ENCODE measurements at regions not wholly inside any gene's neighbourhood (a gene's known extent, or its start where the extent isn't known, plus 50 kb on each side); places are given as distances from the start of the nearest gene placed in this dataset.

DNA sequence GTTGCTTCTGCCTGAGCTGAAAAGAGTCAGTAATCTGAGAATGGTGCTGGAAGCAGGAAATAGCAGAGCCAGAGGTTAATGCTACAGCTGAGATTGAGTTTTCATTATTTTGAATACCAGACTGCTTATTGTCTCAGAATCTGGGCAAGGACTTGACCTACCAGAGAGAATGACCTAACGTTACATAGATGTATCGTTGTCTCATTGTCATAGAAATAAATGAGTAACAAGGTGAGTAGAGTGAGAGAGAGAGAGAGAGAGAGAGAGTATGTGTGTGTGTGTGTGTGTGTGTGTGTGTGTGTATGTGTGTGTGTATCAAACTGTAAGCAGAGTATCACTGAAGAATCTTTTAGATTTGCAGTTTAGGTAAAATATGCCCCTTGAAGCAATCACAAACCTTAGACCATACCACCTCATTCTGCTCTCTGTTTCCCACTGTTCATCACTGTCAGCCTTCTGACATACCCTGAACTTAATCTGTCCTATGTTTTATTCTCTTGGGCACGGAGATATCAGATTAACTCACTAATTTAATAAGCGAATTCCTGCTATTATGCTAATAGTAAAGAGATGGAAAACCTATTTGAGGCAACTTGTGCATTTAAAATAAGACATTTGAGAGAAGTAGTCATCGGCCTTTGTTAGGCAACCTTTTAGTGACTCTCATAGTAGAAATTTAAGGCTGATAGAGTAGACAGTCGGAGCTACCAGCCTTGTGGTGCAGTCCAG, 87.8 kb downstream of the CYB561 start:
- Histone ChIP-seq H4K20me1 (ENCODE audit: insufficient read depth) (no peaks in the 10 kb centered on the region), H2AFZ (ENCODE audit: low read depth, low read length) (no peak overlapping the region), H3F3A (ENCODE audit: insufficient read depth, low read length, poor library complexity, severe bottlenecking) (no peaks in the 10 kb centered on the region), H3K9me3 (ENCODE audit: low read length) (no peaks in the 10 kb centered on the region), H3K4me3 (ENCODE audit: low read length) (no peak overlapping the region), H3K27me3 (ENCODE audit: insufficient read depth, low read depth, low read length) (no peaks in the 10 kb centered on the region), H3K27ac (ENCODE audit: low read length) (no peak overlapping the region), H3K9ac (ENCODE audit: low read length) (no peak overlapping the region), H3K4me2 (ENCODE audit: low read length) (no peak overlapping the region), H3K79me2 (replicated peaks; ENCODE audit: insufficient read depth, low read length) (no peaks in the 10 kb centered on the region), H3K9me2 (ENCODE audit: insufficient read depth, low read length) (no peaks in the 10 kb centered on the region), H3K36me3 (ENCODE audit: insufficient read depth, low read length) (peaks cover 21% of the 10 kb centered on the region)
- TF ChIP-seq, protein P1, sequence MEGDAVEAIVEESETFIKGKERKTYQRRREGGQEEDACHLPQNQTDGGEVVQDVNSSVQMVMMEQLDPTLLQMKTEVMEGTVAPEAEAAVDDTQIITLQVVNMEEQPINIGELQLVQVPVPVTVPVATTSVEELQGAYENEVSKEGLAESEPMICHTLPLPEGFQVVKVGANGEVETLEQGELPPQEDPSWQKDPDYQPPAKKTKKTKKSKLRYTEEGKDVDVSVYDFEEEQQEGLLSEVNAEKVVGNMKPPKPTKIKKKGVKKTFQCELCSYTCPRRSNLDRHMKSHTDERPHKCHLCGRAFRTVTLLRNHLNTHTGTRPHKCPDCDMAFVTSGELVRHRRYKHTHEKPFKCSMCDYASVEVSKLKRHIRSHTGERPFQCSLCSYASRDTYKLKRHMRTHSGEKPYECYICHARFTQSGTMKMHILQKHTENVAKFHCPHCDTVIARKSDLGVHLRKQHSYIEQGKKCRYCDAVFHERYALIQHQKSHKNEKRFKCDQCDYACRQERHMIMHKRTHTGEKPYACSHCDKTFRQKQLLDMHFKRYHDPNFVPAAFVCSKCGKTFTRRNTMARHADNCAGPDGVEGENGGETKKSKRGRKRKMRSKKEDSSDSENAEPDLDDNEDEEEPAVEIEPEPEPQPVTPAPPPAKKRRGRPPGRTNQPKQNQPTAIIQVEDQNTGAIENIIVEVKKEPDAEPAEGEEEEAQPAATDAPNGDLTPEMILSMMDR (IDR thresholded peaks at IDR 0.05; ENCODE audit: poor library complexity, severe bottlenecking): no peak
- TF ChIP-seq, protein P2, sequence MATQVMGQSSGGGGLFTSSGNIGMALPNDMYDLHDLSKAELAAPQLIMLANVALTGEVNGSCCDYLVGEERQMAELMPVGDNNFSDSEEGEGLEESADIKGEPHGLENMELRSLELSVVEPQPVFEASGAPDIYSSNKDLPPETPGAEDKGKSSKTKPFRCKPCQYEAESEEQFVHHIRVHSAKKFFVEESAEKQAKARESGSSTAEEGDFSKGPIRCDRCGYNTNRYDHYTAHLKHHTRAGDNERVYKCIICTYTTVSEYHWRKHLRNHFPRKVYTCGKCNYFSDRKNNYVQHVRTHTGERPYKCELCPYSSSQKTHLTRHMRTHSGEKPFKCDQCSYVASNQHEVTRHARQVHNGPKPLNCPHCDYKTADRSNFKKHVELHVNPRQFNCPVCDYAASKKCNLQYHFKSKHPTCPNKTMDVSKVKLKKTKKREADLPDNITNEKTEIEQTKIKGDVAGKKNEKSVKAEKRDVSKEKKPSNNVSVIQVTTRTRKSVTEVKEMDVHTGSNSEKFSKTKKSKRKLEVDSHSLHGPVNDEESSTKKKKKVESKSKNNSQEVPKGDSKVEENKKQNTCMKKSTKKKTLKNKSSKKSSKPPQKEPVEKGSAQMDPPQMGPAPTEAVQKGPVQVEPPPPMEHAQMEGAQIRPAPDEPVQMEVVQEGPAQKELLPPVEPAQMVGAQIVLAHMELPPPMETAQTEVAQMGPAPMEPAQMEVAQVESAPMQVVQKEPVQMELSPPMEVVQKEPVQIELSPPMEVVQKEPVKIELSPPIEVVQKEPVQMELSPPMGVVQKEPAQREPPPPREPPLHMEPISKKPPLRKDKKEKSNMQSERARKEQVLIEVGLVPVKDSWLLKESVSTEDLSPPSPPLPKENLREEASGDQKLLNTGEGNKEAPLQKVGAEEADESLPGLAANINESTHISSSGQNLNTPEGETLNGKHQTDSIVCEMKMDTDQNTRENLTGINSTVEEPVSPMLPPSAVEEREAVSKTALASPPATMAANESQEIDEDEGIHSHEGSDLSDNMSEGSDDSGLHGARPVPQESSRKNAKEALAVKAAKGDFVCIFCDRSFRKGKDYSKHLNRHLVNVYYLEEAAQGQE (IDR thresholded peaks at IDR 0.05; ENCODE audit: borderline replicate concordance): no peak

DNA sequence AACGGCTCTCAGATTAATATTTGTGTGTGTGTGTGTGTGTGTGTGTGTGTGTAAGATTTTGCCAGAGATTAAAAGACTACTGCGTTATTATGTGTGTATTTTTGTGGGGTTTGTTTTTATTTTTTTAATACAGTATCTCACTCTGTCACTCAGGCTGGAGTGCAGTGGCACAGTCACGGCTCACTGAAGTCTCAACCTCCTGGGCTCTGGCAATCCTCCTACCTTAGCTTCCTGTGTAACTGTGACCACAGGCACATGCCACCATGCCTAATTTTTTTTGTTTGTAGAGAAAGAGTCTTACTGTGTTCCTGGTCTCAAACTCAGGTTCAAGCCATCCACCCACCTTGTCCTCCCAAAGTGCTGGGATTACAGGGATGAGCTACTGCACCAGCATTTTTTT, 87.2 kb downstream of the CYB561 start:
- H3K36me3 ChIP-seq (ENCODE audit: insufficient read depth, low read length): peaks cover 21% of the 10 kb centered on the region
- H3K27me3 ChIP-seq (ENCODE audit: insufficient read depth, low read depth, low read length): no peaks in the 10 kb centered on the region
- H4K20me1 ChIP-seq (ENCODE audit: insufficient read depth): no peaks in the 10 kb centered on the region
- H3K9ac ChIP-seq (ENCODE audit: low read length): no peak overlapping the region
- H3K4me2 ChIP-seq (ENCODE audit: low read length): no peak overlapping the region
- H3K9me3 ChIP-seq (ENCODE audit: low read length): no peaks in the 10 kb centered on the region
- H3K27ac ChIP-seq (ENCODE audit: low read length): no peak overlapping the region
- no peak overlapping the region for H2AFZ ChIP-seq (ENCODE audit: low read depth, low read length)
- no peaks in the 10 kb centered on the region for H3F3A ChIP-seq (ENCODE audit: insufficient read depth, low read length, poor library complexity, severe bottlenecking)
- no peak overlapping the region for H3K4me3 ChIP-seq (ENCODE audit: low read length)
- H3K9me2 ChIP-seq (ENCODE audit: insufficient read depth, low read length): no peaks in the 10 kb centered on the region
- TF ChIP-seq RAD21 (conservative IDR thresholded peaks at IDR 0.05) (no peak), TAF1 (IDR thresholded peaks at IDR 0.05; ENCODE audit: low read depth) (no peak), EP300 (conservative IDR thresholded peaks at IDR 0.05; ENCODE audit: poor library complexity, severe bottlenecking) (no peak), EZH2 (IDR thresholded peaks at IDR 0.05; ENCODE audit: borderline replicate concordance, insufficient read depth, low read length, poor library complexity, severe bottlenecking) (no peak), SMC3 (conservative IDR thresholded peaks at IDR 0.05; ENCODE audit: poor library complexity) (no peak), POLR2AphosphoS5 (IDR thresholded peaks at IDR 0.05) (no peak), MXI1 (conservative IDR thresholded peaks at IDR 0.05; ENCODE audit: poor library complexity, severe bottlenecking) (no peak)
- TF ChIP-seq, protein P1 (IDR thresholded peaks at IDR 0.05; ENCODE audit: poor library complexity, severe bottlenecking): no peak
- TF ChIP-seq, protein P2 (IDR thresholded peaks at IDR 0.05; ENCODE audit: borderline replicate concordance): no peak
- H3K79me2 ChIP-seq (replicated peaks; ENCODE audit: insufficient read depth, low read length): no peaks in the 10 kb centered on the region
